ENCODE measurements at regions not wholly inside any gene's neighbourhood (a gene's known extent, or its start where the extent isn't known, plus 50 kb on each side); places are given as distances from the start of the nearest gene placed in this dataset.

- no peak for DNase-seq
Measured at GRCh38 chr7:41277561-41277960, 425.3 kb downstream of the INHBA start.

GRCh38 chr7:41275255-41275654 lies 427.6 kb downstream of the INHBA start:
- DNase-seq, result no peak

GRCh38 chr7:41274179-41274578 lies 428.7 kb downstream of the INHBA start:
- no peak for DNase-seq

GRCh38 chr7:41272664-41273063 lies 430.2 kb downstream of the INHBA start:
- DNase-seq, result no peak

GRCh38 chr7:41268878-41269277 lies 434.0 kb downstream of the INHBA start:
- DNase-seq, result no peak

- no peak for DNase-seq
Measured at GRCh38 chr7:41261080-41261479, 441.8 kb downstream of the INHBA start.

GRCh38 chr7:41257660-41258059 lies 445.2 kb downstream of the INHBA start:
- no peak for DNase-seq

- no peak for DNase-seq
Measured at GRCh38 chr7:41256186-41256945, 446.5 kb downstream of the INHBA start.

GRCh38 chr7:41255716-41256115 lies 447.2 kb downstream of the INHBA start:
- DNase-seq, result no peak

GRCh38 chr7:41255113-41255512 lies 447.8 kb downstream of the INHBA start:
- DNase-seq, result no peak

GRCh38 chr7:41252957-41253356 lies 449.9 kb downstream of the INHBA start:
- no peak for DNase-seq

- no peak for DNase-seq
Measured at GRCh38 chr7:41252551-41252950, 450.3 kb downstream of the INHBA start.

- DNase-seq, result no peak
Measured at GRCh38 chr7:41247143-41247865, 455.6 kb downstream of the INHBA start.

- DNase-seq, result no peak
Measured at GRCh38 chr7:41245916-41246315, 457.0 kb downstream of the INHBA start.

GRCh38 chr7:41244246-41244645 lies 458.6 kb downstream of the INHBA start:
- no peak for DNase-seq

- no peak for DNase-seq
Measured at GRCh38 chr7:41241641-41242040, 461.2 kb downstream of the INHBA start.

- no peak for DNase-seq
Measured at GRCh38 chr7:41239596-41239995, 463.3 kb downstream of the INHBA start.

- DNase-seq, result no peak
Measured at GRCh38 chr7:41238851-41239331, 464.0 kb downstream of the INHBA start.

- no peak for DNase-seq
Measured at GRCh38 chr7:41237956-41238355, 464.9 kb downstream of the INHBA start.

GRCh38 chr7:41232086-41232485 lies 470.8 kb downstream of the INHBA start:
- no peak for DNase-seq

- no peak for DNase-seq
Measured at GRCh38 chr7:41224063-41224763, 478.7 kb downstream of the INHBA start.

GRCh38 chr7:41222746-41223145 lies 480.1 kb downstream of the INHBA start:
- no peak for DNase-seq

- no peak for DNase-seq
Measured at GRCh38 chr7:41220266-41220665, 482.6 kb downstream of the INHBA start.

- DNase-seq, result no peak
Measured at GRCh38 chr7:41219276-41219675, 483.6 kb downstream of the INHBA start.

Measured in RPMI8226 (cell line).